ENCODE measurements at regions not wholly inside any gene's neighbourhood (a gene's known extent, or its start where the extent isn't known, plus 50 kb on each side); places are given as distances from the start of the nearest gene placed in this dataset.

- no peak for TF ChIP-seq SIN3A (IDR thresholded peaks at IDR 0.05; ENCODE audit: borderline replicate concordance, insufficient read depth, low read length)
- no peak for TF ChIP-seq REST (IDR thresholded peaks at IDR 0.05; ENCODE audit: insufficient read depth in 1 of 2, low read depth in 2 of 2, low read length in 2 of 2)
- no peak for TF ChIP-seq TAF1 (IDR thresholded peaks at IDR 0.05; ENCODE audit: borderline replicate concordance, insufficient read depth, low read length)
- TF ChIP-seq POLR2AphosphoS5 (IDR thresholded peaks at IDR 0.05; ENCODE audit: low read depth, low read length) = no peak
These were observed 69.7 kb downstream of the DLL1 start for GRCh38 chr6:170221052-170221752.
